Renal cortical epithelial cell (primary cell): ENCODE measurements at regions not wholly inside any gene's neighbourhood (a gene's known extent, or its start where the extent isn't known, plus 50 kb on each side); places are given as distances from the start of the nearest gene placed in this dataset.

Experiments used
- DNase-seq: peaks from one replicate; pipeline ENCODE4 v3.0.0-alpha.2; 2011; ENCODE audit warnings: low read depth

GRCh38 chr13:48890391-48890790 lies 85.3 kb upstream of the FNDC3A start:
- DNase-seq, result no peak

GRCh38 chr13:48891586-48891985 lies 84.1 kb upstream of the FNDC3A start:
- DNase-seq, result peak; percentile 47

- DNase-seq, result peak; percentile 69
Observed at GRCh38 chr13:48892053-48892687, 83.5 kb upstream of the FNDC3A start.

- DNase-seq, result no peak
Observed at GRCh38 chr13:48892688-48893075, 83.0 kb upstream of the FNDC3A start.

- peak; percentile 37 for DNase-seq
Observed at GRCh38 chr13:48896312-48896711, 79.4 kb upstream of the FNDC3A start.

GRCh38 chr13:48901781-48902180 lies 73.9 kb upstream of the FNDC3A start:
- no peak for DNase-seq

GRCh38 chr13:48902368-48902767 lies 73.3 kb upstream of the FNDC3A start:
- peak; percentile 86 for DNase-seq

- DNase-seq, result no peak
Observed at GRCh38 chr13:48904668-48905290, 70.9 kb upstream of the FNDC3A start.

GRCh38 chr13:48906200-48906599 lies 69.5 kb upstream of the FNDC3A start:
- peak; percentile 78 for DNase-seq

GRCh38 chr13:48908381-48909055 lies 67.2 kb upstream of the FNDC3A start:
- peak; percentile 92 for DNase-seq

GRCh38 chr13:48909056-48909389 lies 66.7 kb upstream of the FNDC3A start:
- DNase-seq, result no peak

- DNase-seq, result no peak
Observed at GRCh38 chr13:48910686-48911085, 65.0 kb upstream of the FNDC3A start.

- no peak for DNase-seq
Observed at GRCh38 chr13:48919751-48920150, 56.0 kb upstream of the FNDC3A start.

GRCh38 chr13:48920730-48921129 lies 55.0 kb upstream of the FNDC3A start:
- DNase-seq, result no peak

GRCh38 chr13:48923376-48923775 lies 52.3 kb upstream of the FNDC3A start:
- no peak for DNase-seq

- DNase-seq, result peak; percentile 62
Observed at GRCh38 chr13:48925001-48925400, 50.7 kb upstream of the FNDC3A start.
